ENCODE measurements at regions not wholly inside any gene's neighbourhood (a gene's known extent, or its start where the extent isn't known, plus 50 kb on each side); places are given as distances from the start of the nearest gene placed in this dataset.

DNA sequence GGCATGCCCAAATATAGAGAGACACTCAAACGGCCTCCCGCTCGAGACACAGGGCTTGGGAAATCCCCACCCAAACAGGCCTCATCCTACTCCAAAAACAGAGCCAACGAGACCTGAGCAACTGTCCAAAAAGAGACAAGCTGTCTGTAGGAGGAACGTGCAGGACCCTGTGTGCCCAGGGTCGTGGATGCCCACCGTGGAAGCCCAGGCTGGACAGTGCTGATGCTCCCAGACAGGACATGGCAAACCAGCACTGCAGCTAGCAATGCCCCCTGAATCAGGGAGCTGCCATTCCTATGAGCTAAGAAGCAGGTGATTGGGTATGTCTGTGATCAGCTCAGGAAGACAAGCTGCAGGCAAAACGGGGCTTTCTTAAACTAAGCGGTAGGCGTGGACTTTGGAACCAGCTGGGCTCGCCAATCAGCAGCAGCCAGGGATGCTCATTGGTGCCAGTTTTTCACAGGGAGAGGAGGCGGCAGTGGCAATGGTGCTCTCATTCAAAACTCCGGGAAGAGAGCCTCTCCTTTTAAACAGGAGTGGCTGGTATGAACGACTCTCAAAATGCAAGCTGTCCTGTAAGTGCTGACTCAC lies 113.1 kb upstream of the IRX2 start:
- TF ChIP-seq, protein P1, sequence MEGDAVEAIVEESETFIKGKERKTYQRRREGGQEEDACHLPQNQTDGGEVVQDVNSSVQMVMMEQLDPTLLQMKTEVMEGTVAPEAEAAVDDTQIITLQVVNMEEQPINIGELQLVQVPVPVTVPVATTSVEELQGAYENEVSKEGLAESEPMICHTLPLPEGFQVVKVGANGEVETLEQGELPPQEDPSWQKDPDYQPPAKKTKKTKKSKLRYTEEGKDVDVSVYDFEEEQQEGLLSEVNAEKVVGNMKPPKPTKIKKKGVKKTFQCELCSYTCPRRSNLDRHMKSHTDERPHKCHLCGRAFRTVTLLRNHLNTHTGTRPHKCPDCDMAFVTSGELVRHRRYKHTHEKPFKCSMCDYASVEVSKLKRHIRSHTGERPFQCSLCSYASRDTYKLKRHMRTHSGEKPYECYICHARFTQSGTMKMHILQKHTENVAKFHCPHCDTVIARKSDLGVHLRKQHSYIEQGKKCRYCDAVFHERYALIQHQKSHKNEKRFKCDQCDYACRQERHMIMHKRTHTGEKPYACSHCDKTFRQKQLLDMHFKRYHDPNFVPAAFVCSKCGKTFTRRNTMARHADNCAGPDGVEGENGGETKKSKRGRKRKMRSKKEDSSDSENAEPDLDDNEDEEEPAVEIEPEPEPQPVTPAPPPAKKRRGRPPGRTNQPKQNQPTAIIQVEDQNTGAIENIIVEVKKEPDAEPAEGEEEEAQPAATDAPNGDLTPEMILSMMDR (IDR thresholded peaks at IDR 0.05; ENCODE audit: borderline replicate concordance, extremely low read depth, low read length, poor library complexity, severe bottlenecking): no peak
- no peak for TF ChIP-seq EZH2 (IDR thresholded peaks at IDR 0.05; ENCODE audit: borderline replicate concordance, low read depth, low read length, severe bottlenecking)

All from DND-41 (cell line).